H1 (cell line): ENCODE measurements at regions not wholly inside any gene's neighbourhood (a gene's known extent, or its start where the extent isn't known, plus 50 kb on each side); places are given as distances from the start of the nearest gene placed in this dataset.

Experiments used
- HDAC2 ChIP-seq, 2 experiments: fragments of 300-600 bp in 1 of 2; sonication (generic) in 1 of 2; IDR thresholded peaks; 2 replicates each; pipeline ENCODE4 v1.6.1; 2011 to 2012; ENCODE audit warnings: low read depth in 2 of 2, low read length in 2 of 2, mild to moderate bottlenecking in 2 of 2, moderate library complexity in 2 of 2, borderline replicate concordance in 1 of 2, inconsistent platforms in 1 of 2

DNA sequence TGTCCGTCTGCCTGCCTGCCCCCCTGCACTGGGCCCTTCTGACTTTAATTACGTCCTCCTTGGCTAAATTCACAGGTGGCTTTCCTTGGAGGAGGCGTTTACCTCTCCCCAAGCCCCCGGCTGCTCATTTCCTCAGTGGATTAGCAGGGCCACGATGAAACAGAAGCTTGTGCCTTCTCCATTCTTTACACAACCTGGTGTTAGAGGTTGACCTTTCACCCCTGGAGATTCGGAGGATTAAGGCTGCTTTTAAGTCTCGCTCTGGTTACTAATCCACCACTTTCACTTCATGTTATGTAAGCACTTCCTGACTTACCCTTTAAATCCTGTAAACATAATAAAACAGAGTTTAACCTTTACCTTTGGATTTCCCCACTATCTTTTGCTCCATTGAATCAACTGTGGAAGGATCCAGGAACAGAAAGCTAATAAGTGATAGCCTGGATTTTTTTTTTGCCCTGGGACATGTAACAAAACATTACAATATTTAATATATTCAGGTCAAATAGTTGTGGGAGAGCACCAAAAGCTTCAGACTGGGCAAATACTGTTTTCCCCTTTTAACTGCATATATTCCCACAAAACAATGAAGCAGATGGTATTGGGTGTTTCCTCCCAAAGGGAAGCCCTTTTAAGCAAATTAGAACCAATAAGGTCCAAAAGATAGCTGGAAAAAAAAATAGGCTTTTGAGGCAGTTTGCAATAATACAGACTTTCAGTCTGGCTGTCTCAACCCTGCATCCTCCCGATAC, 370.2 kb downstream of the EN1 start (continued):
- TF ChIP-seq HDAC2 (IDR thresholded peaks at IDR 0.05; ENCODE audit: borderline replicate concordance in 1 of 2, low read depth in 2 of 2, low read length in 2 of 2): no peak
